ENCODE measurements at regions not wholly inside any gene's neighbourhood (a gene's known extent, or its start where the extent isn't known, plus 50 kb on each side); places are given as distances from the start of the nearest gene placed in this dataset.

DNA sequence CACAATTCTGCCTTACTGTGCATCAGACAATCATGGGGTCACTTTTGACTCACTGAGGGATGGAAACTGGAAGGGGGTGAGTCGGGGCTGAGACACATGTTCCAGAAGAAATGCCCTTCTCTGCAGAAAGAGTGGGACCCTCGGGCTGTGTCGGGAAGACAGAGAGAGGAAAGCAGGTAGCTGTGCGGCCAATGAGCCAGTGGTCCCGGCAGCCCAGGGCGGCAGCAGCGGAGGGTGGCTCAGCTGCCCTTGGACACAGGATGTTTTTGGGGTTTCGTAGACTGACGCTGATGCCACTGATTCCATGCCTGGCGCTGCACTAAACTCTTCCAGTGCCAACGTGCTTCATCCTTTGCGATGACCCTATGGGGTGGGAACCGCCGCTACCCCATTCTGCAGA is 78.4 kb upstream of the PPP1R26 start:
- TF ChIP-seq, protein P1, sequence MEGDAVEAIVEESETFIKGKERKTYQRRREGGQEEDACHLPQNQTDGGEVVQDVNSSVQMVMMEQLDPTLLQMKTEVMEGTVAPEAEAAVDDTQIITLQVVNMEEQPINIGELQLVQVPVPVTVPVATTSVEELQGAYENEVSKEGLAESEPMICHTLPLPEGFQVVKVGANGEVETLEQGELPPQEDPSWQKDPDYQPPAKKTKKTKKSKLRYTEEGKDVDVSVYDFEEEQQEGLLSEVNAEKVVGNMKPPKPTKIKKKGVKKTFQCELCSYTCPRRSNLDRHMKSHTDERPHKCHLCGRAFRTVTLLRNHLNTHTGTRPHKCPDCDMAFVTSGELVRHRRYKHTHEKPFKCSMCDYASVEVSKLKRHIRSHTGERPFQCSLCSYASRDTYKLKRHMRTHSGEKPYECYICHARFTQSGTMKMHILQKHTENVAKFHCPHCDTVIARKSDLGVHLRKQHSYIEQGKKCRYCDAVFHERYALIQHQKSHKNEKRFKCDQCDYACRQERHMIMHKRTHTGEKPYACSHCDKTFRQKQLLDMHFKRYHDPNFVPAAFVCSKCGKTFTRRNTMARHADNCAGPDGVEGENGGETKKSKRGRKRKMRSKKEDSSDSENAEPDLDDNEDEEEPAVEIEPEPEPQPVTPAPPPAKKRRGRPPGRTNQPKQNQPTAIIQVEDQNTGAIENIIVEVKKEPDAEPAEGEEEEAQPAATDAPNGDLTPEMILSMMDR (IDR thresholded peaks at IDR 0.05 in 4 of 5, conservative IDR thresholded peaks at IDR 0.05 in 1 of 5), result no peak
- TF ChIP-seq POLR2A (IDR thresholded peaks at IDR 0.05), result no peak

Data from gastrocnemius medialis (tissue), 4 donors.